HG03025 (cell line): ENCODE measurements at regions not wholly inside any gene's neighbourhood (a gene's known extent, or its start where the extent isn't known, plus 50 kb on each side); places are given as distances from the start of the nearest gene placed in this dataset.

Source experiments
- ATAC-seq: cut with Tn5 transposase; IDR thresholded peaks from one replicate; pipeline ENCODE4 v1.9.1; 2021; ENCODE audit warnings: mild to moderate bottlenecking, moderate library complexity; ENCODE audit not compliant: unreplicated experiment, low FRiP score

DNA sequence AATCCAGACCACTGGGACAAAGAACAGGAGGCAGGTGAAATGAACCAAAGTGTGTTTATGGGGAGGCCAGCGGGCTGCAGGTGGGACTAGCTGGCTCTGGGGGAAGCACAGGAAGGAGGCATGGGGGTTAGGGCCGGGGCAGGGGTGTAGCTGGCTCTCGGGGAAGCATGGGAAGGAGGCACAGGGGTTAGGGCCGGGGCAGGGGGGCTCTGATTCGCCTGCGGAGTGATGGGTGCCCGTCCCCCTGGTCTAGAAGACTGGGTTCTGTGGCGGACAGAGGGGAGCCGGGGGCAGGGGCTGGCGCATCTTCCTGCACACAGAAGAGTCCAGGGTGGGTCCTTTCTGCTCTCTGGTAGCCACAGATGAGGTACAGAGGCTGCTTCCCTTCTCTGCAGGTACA is 310.3 kb downstream of the TMEM121 start:
- no peak for ATAC-seq

DNA sequence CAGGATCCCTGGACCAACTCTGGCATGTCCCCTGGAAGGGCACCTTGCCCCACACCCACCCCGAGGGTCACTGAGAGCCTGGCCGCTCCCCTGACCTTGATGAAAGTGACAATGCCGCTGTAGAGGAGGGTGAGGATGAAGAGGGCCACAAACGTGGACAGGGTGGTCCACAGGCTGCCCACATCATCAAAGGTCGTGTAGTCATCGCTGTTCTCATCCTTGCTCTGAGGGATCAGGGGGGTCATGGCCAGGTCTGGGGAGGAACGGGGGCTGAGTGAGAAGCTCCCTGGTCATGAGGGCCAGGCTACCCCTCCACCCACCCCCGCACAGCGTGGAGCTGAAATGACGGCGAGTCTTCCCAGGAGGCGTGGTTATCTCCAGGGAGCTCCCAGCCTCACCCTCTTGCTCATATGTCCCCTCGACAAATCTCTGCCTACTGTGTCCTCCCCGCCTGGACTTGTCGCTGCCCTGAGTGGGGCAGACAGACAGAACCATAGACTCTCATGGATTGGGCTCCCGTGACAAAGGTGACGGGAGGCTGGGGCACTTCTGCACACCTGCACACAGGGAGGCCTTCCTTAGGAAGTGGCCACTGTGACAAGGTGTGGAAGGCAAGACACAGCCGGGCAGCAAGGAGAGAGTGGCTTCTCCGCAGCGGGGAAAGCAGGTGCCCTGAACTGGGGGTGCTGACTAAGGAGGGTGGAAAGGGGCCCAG is 311.1 kb downstream of the TMEM121 start:
- ATAC-seq: no peak

DNA sequence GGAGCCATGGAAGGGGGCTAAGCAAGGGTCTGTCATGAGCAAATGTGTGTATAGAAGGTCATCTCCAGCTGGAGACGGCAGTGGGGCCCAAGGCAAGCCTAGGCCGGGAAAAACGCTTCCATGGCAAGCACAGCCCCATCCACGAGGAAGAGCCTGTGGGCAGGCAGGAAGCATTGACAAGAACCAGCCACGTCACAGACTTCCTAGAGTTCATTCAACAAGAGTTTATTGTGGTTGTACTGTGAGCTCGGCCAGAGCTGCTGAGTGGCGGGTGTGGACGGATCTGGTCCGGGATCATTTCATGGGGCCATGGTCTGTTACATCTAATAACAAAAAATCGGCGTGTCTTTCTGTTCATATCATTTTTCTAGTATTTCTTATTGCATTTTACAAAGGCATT is 311.7 kb downstream of the TMEM121 start:
- no peak for ATAC-seq

DNA sequence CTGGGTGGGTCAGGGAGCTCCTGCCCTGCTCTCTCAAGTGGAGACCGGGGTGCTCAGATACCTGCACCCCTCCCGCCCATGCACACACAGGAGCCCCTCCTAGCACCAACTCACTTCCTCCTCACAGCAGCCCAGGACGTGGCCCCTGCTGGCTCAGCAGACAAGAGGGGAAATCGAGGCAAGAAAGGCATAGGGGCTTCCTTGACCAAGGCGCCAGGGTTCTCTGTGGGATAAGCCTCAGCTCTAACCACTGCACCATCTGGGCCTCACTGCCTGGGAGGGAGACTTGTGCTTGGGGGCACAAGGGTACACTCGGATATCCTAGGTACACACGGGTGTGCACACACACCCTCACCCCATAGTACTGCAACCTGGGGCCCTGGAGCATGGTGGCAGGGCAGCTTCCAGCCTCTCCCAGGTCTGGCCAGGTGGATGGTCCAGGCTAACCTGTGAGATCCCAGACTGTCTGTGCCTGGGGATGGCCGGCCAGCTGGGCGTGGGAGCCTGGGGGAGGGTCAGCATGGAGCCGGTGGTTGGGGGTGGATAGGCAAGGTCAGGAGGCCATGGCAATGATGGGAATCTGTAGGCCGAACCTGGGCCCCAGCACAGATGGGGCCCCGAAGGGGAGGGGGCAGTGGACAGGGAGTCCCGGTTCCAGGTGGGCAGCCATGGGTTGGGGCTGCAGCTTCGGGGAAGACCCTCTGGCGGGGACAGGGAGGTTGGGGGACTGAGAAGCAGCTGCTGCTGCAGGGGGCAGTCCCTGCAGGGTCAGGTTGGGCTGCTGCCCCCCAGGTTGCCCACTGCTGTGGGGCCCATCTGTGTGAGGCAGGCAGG is 312.4 kb downstream of the TMEM121 start:
- no peak for ATAC-seq

DNA sequence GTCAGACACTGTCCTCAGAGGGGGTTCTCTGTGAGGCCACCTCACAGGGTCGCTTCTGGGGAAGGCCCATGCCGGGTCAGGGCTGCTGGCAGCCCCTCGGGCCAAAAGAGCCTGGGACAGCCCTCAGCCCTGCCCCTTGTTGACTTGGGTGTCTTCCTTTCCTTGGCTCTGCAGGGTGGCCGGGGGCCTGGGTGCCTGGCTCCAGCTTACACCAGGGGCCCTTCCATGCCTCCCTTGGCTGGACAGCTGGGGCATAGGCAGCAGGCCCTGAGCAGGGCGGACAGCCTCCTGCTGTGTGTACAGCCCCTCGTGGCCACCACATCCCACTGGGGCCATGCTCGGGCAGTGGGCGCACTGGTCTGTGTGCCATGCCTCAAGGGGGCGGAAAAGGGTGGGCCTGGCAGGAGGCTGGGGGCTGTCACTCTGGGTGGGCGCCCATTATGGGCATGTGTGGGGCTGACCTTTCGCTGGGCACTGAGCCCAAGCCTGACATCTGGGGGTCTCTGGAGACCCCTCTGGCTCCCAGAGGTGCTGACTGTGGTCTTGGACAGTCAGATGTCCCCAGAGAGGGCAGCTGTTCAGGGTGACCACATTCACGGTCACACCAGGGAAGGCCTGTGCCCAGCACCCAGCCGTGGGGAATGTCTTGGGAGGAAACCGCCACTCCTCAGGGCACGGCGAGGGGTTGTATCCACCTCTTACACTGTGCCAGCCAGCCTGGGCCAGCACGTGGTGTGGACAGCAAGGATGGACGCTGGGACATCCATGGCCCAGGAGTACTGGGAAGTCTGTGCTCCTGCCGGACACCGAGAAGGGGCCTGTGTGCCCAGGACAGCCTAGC is 313.3 kb downstream of the TMEM121 start:
- ATAC-seq: no peak

DNA sequence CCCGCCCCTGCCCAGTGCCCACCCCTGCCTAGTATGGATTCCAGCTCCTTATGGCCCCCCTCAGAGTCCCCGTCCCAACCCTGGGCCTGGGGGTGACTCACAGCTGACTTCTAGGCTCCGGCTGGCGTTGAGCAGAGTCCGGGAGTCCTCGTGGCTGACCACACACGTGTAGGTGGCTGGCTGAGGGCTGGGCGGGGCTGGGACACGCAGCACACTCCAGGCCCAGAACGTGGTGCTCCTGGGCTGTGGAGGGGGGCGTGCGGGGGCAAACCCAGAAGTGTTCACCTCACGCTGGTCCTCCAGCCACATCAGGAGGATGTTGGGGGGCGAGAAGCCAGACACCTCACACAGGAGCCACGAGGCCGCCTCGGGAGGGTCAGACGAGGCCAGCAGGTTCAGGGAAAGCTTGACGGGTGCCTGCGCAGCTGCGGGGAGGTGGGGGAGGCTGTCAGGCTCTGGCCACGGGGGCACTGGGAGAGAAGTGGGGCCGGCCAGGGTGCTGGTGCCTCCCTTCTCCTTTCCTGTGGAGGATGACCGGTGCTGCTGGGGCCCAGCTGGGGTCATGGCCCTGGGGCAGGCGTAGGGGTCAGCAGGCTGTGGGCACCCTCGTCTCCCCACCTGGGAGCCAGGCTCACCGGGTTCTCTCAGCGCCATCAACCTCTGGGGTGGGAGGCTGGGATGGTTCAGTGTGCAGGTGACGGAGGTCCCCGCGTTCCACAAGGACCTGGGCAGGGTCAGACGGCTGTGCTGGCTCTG is 314.1 kb downstream of the TMEM121 start:
- ATAC-seq: no peak

DNA sequence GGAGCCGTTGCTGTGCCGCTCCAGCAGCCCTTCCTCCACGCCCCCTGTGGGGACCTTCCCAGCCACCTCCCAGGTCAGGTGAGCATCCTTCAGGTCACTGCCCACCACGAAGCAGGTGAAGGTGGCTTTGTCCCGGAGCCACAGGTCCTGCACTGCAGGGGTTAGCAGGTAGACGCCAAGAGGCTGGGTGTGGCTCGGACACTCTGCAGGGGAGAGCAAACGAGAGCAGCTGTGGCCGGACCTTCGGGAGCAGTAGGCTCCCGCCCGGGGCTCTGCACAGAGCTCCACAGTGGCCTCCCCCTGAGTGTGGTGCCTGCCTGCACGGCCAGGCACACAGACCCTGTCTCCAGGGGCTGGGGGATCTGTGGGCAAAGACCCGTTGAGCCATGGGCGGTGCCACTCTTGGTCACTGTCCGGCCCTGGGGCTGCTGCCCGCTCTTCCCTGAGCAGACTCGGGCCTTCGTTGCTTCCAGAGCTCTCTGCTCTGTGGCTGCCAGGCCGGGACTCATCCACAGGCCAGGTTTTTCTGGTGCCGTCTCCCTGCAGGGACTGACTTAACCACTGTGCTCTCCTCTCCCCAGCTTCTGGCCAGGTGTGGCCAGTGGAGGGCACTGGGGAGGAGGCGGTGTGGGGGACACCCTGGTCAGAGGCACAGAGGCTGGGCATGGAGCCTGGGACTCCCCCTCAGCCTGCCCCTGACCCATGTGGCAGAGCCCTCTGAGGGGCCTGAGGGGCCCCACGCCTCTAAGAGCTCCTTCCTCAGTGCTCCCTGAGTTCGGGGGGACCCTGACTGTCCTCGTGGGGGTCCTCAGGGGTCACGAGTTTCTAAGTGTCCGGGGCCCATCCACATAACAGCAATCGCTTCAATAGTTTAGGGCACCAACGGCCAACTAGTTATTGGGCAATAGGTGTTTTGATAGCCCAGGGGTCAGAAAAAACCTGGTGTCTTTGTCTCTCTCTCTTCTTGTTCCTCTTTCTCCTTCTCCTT is 314.9 kb downstream of the TMEM121 start:
- no peak for ATAC-seq

DNA sequence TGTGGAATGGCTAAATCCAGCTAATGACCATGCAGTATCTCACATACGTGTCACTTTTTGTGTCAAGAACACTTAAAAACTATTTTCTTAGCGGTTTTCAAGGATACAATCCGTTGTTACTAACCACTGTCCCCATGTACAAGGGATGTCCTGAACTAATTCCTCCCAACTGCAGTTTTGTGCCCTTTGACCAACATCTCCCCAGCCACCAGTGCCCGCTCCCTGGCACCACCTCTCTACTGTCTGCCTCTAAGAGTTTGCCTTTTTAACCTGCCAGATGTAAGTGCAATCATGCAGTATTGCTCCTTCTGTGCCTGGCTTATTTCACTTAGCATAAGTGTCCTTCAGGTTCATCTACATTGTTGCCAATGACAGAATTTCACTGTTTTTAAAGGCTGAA is 315.7 kb downstream of the TMEM121 start:
- ATAC-seq: no peak

DNA sequence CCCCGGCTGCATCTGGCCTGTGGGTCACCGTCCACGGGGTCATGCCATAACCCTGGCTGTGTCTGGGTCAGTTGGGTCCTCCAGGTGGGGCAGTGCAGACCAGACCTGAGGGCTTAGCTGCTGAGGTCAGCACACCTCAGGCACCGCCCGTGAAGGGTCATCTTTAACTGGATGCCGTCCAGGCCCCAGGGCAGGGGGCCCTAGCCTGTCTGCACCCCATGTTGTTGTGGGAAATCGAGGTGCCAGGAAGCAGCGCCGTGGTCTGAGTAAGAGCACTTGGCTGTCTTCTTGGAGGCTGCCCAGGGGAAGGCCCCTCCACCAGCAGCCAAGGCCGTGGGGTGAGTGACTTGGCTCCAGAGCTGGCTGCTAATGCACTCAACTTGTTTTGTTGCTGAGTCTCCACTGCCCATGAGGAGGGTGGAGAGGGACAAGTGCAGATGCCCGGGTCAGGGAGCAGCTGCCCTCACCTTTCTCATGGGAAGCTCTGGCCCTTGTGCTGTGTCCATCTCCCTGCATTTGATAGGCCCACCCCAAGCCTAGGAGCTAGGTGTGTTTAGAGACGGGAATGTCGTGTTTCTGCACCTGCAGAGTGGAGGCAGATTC is 317.2 kb downstream of the TMEM121 start:
- ATAC-seq: no peak

DNA sequence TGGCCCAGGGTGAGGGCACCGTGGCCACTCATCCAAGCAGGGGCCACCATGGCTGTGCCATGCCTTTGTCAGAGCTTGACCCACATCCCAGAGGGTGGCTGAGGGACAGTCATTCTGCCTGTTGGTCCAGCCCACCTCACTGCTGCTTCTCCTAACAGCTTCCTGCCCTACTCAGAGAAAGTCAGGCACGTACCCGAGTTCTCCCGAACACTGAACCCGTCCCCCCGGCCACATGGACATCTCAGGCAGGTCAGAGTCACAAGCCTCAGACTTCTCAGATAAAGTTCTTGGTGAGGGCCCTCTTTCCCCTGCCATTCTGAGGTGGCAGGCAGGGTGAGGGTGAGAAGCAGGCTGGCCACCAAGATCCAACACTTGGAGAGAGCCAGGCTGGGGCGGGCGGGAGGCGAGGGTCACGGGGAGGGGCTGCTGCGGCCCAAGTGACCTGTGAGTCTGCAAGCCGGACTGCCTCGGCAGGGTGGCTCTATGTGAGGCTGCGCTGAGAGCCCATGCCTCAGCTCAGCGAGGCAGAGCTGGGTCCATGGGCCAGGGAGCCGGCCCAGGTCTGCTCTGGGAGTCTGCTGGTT is 317.8 kb downstream of the TMEM121 start:
- no peak for ATAC-seq

DNA sequence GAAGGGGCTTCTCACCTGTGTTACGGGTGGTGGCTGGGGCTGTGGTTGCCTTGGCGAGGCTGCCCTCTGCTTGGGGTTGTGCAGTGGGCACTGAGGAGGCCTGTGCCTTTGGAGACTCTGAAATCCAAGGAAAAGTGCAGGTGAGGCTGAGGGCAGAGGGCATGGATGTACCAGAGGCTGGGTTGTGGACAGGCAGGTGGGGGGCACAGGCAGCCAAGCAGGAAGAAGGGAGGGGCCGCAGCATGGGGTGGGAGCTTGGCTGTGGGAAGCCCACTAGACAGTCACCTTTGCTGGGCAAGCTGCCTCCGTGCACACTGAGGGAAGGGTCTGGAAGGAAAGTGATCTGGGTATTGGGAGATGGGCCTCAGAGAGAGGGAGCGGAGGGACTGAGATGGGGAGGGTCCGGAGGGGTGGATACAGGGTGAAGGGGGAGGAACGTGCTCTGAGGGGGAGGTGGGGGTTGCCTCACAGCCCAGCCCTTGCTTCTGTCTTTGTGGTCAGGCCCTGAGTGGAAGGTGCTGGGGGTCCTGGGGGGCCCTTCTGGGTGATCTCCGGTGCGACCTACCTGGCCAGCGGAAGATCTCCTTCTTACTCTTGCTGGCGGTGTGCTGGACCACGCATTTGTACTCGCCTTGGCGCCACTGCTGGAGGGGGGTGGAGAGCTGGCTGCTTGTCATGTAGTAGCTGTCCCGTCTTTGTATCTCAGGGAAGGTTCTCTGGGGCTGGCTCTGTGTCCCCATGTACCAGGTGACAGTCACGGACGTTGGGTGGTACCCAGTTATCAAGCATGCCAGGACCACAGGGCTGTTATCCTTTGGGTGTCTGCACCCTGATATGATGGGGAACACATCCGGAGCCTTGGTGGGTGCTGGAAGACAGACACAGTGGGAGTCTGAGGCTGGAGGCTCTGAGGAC is 318.7 kb downstream of the TMEM121 start:
- ATAC-seq: no peak

DNA sequence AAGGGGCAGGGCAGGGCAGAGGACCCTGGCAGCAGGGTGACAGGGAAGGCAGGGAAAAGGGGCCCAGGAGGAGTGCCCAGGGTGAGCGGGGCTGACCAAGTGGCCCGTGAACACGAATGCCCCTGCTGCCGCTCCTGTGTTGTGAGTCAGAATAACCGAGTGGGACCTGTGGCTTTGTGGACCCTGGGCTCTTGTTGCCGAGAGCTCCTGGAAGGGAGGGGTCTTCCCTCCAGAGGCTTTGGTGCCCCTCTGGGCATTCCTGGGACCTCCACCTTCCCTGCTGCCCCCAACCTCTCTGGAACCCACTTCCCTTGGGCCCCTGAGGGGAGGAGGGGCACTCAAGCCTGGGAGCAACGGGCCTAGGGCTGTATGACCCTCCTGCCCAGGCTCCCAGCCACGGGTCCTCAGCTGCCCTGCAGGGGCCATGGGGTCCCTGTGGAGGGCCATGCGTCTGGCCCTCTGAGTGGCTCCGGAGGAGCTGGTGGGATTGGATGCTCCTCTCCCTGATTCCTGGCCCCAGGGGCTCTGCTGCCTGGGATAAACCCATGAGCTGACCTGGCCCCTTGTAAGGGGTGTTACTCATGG is 319.4 kb downstream of the TMEM121 start:
- no peak for ATAC-seq

DNA sequence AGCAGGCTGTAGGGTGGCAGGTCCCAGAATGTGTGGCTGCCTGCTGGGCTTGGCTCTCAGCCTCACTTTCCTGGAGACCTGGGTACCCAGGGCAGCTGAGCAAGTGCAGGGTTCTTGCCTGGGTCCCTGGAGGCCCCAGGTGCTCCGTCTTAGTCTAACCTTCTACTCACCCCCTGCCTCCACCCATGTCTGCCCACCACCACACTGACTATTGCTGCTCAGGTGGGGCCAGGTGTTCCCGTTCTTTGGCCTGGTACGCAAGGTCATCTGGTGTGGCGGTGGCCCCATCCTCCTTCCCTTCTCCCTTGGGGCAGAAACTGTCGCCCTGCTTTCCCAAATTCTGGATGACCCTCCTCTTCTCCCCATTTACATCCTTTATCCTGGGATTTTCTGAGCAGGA is 319.9 kb downstream of the TMEM121 start:
- no peak for ATAC-seq

DNA sequence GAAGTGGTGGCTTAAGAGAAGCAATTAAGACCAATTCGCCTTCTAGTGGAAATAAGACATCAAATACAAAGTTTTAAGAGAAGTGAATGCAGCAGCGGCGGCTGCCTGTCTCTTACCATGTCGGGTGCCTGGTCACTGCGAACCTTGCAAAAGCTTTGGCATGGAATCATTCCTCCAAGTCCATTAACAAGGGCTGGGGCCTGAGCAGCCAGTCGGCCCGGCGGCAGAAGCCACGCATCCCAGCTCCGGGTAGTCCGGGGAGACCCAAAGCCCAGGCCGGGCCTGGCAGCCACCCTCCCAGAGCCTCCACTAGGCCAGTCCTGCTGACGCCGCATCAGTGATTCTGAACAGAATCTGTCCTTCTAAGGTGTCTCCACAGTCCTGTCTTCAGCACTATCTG is 321.0 kb downstream of the TMEM121 start:
- ATAC-seq: no peak

DNA sequence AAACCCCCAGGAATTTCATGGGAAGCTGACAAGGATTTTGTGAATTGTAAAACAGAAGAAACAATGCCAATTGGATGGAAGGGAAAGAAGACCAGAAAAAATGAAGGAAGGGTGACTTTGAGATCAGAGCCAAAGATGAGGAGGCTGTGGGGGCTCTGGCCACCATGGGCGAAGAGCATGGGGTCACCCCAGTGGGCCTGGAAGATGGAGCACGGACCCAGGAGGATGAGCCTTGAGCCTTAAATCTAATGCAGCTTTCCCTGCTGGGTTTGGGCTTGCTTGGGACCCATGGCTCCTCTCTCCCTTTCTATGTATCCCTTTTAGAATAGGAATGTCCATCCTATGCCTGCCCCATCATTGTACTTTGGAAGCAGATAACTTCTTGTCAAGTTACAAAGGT is 322.2 kb downstream of the TMEM121 start:
- ATAC-seq: no peak

DNA sequence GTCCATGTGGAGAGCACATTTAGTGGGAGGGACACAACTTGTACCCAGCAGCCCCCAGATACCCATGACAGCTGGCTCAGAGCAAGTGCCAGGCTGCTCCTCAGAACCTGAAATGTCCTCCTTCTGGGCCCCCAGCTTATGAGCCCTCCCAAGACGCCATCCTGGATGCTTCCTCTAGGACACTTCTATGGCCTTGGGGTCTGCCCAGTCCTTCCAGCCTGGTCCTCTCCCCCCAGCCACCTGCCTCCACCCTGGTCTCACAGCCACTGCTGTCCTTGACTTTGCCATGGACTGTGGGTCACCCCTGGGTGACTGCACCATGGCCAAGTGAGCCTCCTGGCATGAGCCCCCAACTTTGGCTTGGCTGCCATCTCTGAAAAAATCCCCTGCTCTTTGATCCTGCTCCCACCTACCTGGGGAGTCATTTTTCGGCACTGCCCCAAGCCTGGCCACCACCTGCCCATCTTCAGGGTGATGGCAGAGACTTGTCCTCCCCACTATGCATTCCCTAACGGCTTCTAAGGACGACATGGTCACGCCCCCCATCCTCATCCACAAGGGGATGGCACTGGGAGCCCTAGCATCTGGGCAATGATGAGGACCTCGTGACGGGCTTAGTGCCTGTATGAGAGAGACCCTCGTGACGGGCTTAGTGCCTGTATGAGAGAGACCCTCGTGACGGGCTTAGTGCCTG is 323.7 kb downstream of the TMEM121 start:
- ATAC-seq: no peak
